Loucy (cell line): ENCODE measurements at regions not wholly inside any gene's neighbourhood (a gene's known extent, or its start where the extent isn't known, plus 50 kb on each side); places are given as distances from the start of the nearest gene placed in this dataset.
"Not testable (repeated sequence)": the region's sequence is repeated elsewhere in the genome, so short reads cannot be mapped to it uniquely, and the experiment has no call there.

Experiments used
- CTCF ChIP-seq: fragments of 200-600 bp; sonication (generic); conservative IDR thresholded peaks from 2 replicates; pipeline ENCODE4 v1.5.1; 2014; ENCODE audit warnings: mild to moderate bottlenecking, antibody characterized with exemption, low read length
- EZH2phosphoT487 ChIP-seq: fragments of 200-600 bp; IDR thresholded peaks from 2 replicates; pipeline ENCODE4 v1.6.1; 2018; ENCODE audit warnings: antibody characterized with exemption, mild to moderate bottlenecking, moderate library complexity, borderline replicate concordance

- not testable (repeated sequence) for TF ChIP-seq CTCF, EZH2phosphoT487
Measured at GRCh38 chr16:87049216-87049615, 268.0 kb downstream of the C16orf95 start.
